DND-41 (cell line): ENCODE measurements at regions not wholly inside any gene's neighbourhood (a gene's known extent, or its start where the extent isn't known, plus 50 kb on each side); places are given as distances from the start of the nearest gene placed in this dataset.

Experiments
- EZH2 ChIP-seq: IDR thresholded peaks from 3 replicates; pipeline ENCODE4 v1.6.1; 2012; ENCODE audit warnings: borderline replicate concordance, low read depth, mild to moderate bottlenecking, moderate library complexity, low read length, inconsistent platforms; ENCODE audit not compliant: severe bottlenecking
- TF ChIP-seq, protein P1 (sequence below): IDR thresholded peaks from 2 replicates; pipeline ENCODE4 v1.5.1; 2012; ENCODE audit warnings: borderline replicate concordance, low read length, moderate library complexity, mild to moderate bottlenecking; ENCODE audit not compliant: poor library complexity, severe bottlenecking; ENCODE audit errors: extremely low read depth

DNA sequence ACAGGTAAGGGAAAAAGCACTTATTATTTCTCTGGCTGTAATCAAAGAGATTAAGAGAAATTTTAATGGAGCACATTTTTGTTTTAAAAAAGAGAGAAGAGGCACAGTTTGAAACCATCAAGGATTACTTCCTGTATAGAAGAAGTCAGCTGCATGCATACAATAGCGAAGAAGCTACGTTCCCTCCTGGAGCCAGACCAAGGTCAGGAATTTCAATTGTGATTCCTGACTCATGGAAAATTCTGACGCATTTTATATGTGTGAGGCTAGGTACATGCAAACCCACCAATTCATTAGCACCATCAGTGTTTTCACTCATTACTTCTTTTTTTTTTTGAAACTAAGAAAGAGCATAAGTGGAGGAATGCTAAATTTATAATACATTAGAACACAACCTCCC is 232.7 kb upstream of the SGK1 start:
- TF ChIP-seq, protein P1, sequence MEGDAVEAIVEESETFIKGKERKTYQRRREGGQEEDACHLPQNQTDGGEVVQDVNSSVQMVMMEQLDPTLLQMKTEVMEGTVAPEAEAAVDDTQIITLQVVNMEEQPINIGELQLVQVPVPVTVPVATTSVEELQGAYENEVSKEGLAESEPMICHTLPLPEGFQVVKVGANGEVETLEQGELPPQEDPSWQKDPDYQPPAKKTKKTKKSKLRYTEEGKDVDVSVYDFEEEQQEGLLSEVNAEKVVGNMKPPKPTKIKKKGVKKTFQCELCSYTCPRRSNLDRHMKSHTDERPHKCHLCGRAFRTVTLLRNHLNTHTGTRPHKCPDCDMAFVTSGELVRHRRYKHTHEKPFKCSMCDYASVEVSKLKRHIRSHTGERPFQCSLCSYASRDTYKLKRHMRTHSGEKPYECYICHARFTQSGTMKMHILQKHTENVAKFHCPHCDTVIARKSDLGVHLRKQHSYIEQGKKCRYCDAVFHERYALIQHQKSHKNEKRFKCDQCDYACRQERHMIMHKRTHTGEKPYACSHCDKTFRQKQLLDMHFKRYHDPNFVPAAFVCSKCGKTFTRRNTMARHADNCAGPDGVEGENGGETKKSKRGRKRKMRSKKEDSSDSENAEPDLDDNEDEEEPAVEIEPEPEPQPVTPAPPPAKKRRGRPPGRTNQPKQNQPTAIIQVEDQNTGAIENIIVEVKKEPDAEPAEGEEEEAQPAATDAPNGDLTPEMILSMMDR = no peak
- no peak for TF ChIP-seq EZH2
